ENCODE measurements at regions not wholly inside any gene's neighbourhood (a gene's known extent, or its start where the extent isn't known, plus 50 kb on each side); places are given as distances from the start of the nearest gene placed in this dataset.

- TF ChIP-seq ZNF740 (CRISPR knock-in tag; IDR thresholded peaks at IDR 0.05) (no peak), ZNF740 (tag; IDR thresholded peaks at IDR 0.05) (no peak), FOS (IDR thresholded peaks at IDR 0.05; ENCODE audit: extremely low read depth, insufficient read length) (no peak), FUS (optimal IDR thresholded peaks at IDR 0.05; ENCODE audit: low read depth, low read length) (no peak), BACH1 (tag; IDR thresholded peaks at IDR 0.05) (no peak), FOXP1 (CRISPR knock-in tag; IDR thresholded peaks at IDR 0.05) (no peak), ID3 (CRISPR knock-in tag; IDR thresholded peaks at IDR 0.05) (no peak), ID3 (tag; IDR thresholded peaks at IDR 0.05) (no peak), EGR1 (conservative IDR thresholded peaks at IDR 0.05) (no peak), ZNF24 (IDR thresholded peaks at IDR 0.05) (no peak)
Observed at GRCh38 chr5:145324767-145325479, 510.2 kb downstream of the PRELID2 start (continued).

GRCh38 chr5:145324101-145324500 lies 511.0 kb downstream of the PRELID2 start:
- H3K4me1 ChIP-seq (replicated peaks in 1 of 2; ENCODE audit: control insufficient read depth in 2 of 2, insufficient read depth in 2 of 2, low read length in 2 of 2) = no peaks in the 10 kb centered on the region
- no peaks in the 10 kb centered on the region for H3K36me3 ChIP-seq (ENCODE audit: control insufficient read depth, insufficient read depth, low read length)
- H3K79me2 ChIP-seq (ENCODE audit: control insufficient read depth, insufficient read depth, low read length) = no peaks in the 10 kb centered on the region
- FAIRE-seq (no peak), DNase-seq (ENCODE audit: extremely low read depth in 1 of 4, low spot score in 3 of 4) (no peak), ATAC-seq (no peak)
- no peak overlapping the region for H3K9ac ChIP-seq (ENCODE audit: insufficient read depth in 1 of 2, low read depth in 2 of 2, low read length in 2 of 2)
- ChIA-PET POLR2A (no interaction called here), CTCF (ENCODE audit: low intra/inter-chr PET ratio) (no interaction called here)
- H3K4me2 ChIP-seq (ENCODE audit: insufficient read depth, low read length) = no peak overlapping the region
- in situ Hi-C loops (cut with MboI) = no loop called here
- no peak overlapping the region for H3K27ac ChIP-seq (ENCODE audit: extremely low read depth, low read depth, low read length)
- intact Hi-C loops (cut with micrococcal nuclease) = no loop called here
- 0% methylated on average over 1 of the region's 1 CpG for WGBS (ENCODE audit: insufficient coverage, low coverage, missing lambda C conversion rate)
- H3K9me1 ChIP-seq (ENCODE audit: control insufficient read depth, insufficient read depth, low read length) = no peaks in the 10 kb centered on the region
- no peaks in the 10 kb centered on the region for H4K20me1 ChIP-seq (replicated peaks; ENCODE audit: control insufficient read depth, insufficient read depth, low read length)
- H3K9me3 ChIP-seq (replicated peaks; ENCODE audit: control insufficient read depth, insufficient read depth, low read depth, low read length) = no peaks in the 10 kb centered on the region
- BruUV-seq (replicated peaks) = no TSS peak
- H2AFZ ChIP-seq (ENCODE audit: low read depth, low read length) = no peak overlapping the region
- H3K4me3 ChIP-seq = no peak overlapping the region
- no peaks in the 10 kb centered on the region for H3K27me3 ChIP-seq (ENCODE audit: control insufficient read depth in 2 of 2, insufficient read depth in 2 of 2, low read length in 2 of 2)
- no peak for TF ChIP-seq RFX5 (IDR thresholded peaks at IDR 0.05; ENCODE audit: low read depth, low read length)
- TF ChIP-seq SMARCB1 (IDR thresholded peaks at IDR 0.05; ENCODE audit: insufficient read length, low read depth) = no peak
- no peak for TF ChIP-seq TCF7L2 (IDR thresholded peaks at IDR 0.05; ENCODE audit: low read depth, low read length)
- no peak for TF ChIP-seq HEY1 (CRISPR knock-in tag; IDR thresholded peaks at IDR 0.05; ENCODE audit: borderline replicate concordance)
- no peak for TF ChIP-seq ZNF583 (CRISPR knock-in tag; IDR thresholded peaks at IDR 0.05)
- no peak for TF ChIP-seq ETS1 (conservative IDR thresholded peaks at IDR 0.05; ENCODE audit: control insufficient read depth, low read depth, low read length)
- no peak for TF ChIP-seq GATA2 (CRISPR knock-in tag; IDR thresholded peaks at IDR 0.05)
- TF ChIP-seq YY1 (IDR thresholded peaks at IDR 0.05; ENCODE audit: borderline replicate concordance in 1 of 3, control insufficient read depth in 1 of 3, extremely low read depth in 1 of 3, insufficient read depth in 3 of 3, insufficient read length in 1 of 3, insufficient replicate concordance in 2 of 3, low read depth in 1 of 3, low read length in 2 of 3) = no peak

Data from K562 (cell line).